WTC11 (cell line): ENCODE measurements at regions not wholly inside any gene's neighbourhood (a gene's known extent, or its start where the extent isn't known, plus 50 kb on each side); places are given as distances from the start of the nearest gene placed in this dataset.
"Not testable (repeated sequence)": the region's sequence is repeated elsewhere in the genome, so short reads cannot be mapped to it uniquely, and the experiment has no call there.

Experiments used
- ATAC-seq: fragments of 200-7000 bp; cut with Tn5 transposase; 2 replicates; pipeline ENCODE4 v1.10.0; 2021; ENCODE audit warnings: mild to moderate bottlenecking, moderate library complexity
- CTCF ChIA-PET: fragments of 300-600 bp; sonication (Branson Sonifier 250); formaldehyde crosslinking; loops from one replicate; lab custom pipeline; 2021; ENCODE audit warnings: antibody characterized with exemption; lab: Charles Lee
- POLR2A ChIA-PET: fragments of 350-600 bp; sonication (Branson Sonifier 250); formaldehyde crosslinking; loops from one replicate; lab custom pipeline; 2021; ENCODE audit warnings: antibody characterized with exemption; lab: Charles Lee
- DNase-seq: peaks from one replicate; pipeline ENCODE4 v3.0.0; 2021; ENCODE audit warnings: low spot score
- H3K27ac Mint-ChIP-seq: 2 replicates; pipeline ENCODE4 v1.8.0; 2021; ENCODE audit warnings: mixed read lengths
- H3K27me3 Mint-ChIP-seq: 2 replicates; pipeline ENCODE4 v1.8.0; 2021; ENCODE audit warnings: low read depth, mild to moderate bottlenecking, moderate library complexity, mixed read lengths
- H3K36me3 Mint-ChIP-seq: 2 replicates; pipeline ENCODE4 v1.8.0; 2021; ENCODE audit warnings: mixed read lengths
- H3K4me1 Mint-ChIP-seq: 2 replicates; pipeline ENCODE4 v1.8.0; 2022; ENCODE audit warnings: mixed read lengths
- H3K4me3 Mint-ChIP-seq: 2 replicates; pipeline ENCODE4 v1.8.0; 2021; ENCODE audit warnings: mild to moderate bottlenecking, moderate library complexity, mixed read lengths
- H3K9me3 Mint-ChIP-seq: 2 replicates; pipeline ENCODE4 v1.8.0; 2021; ENCODE audit warnings: mixed read lengths
- CREB1 ChIP-seq: sonication (generic); formaldehyde crosslinking; IDR thresholded peaks from 2 replicates; pipeline ENCODE4 v1.8.0; 2023; ENCODE audit warnings: mild to moderate bottlenecking, missing genetic modification reagents
- MXD4 ChIP-seq: fragments of 250-450 bp; sonication (Bioruptor Pico); IDR thresholded peaks from 2 replicates; pipeline ENCODE4 v1.8.0; 2021; ENCODE audit warnings: mild to moderate bottlenecking, moderate library complexity, borderline replicate concordance
- NFE2L1 ChIP-seq: sonication (generic); formaldehyde crosslinking; IDR thresholded peaks from 2 replicates; pipeline ENCODE4 v1.8.1; 2023; ENCODE audit warnings: missing genetic modification reagents
- SP1 ChIP-seq: sonication (generic); formaldehyde crosslinking; conservative IDR thresholded peaks from 2 replicates; pipeline ENCODE4 v1.8.1; 2022; ENCODE audit warnings: missing genetic modification reagents
- TCF7 ChIP-seq: sonication (generic); formaldehyde crosslinking; IDR thresholded peaks from 2 replicates; pipeline ENCODE4 v1.8.0; 2022; ENCODE audit warnings: mild to moderate bottlenecking, low read depth, missing genetic modification reagents, moderate library complexity
- TF ChIP-seq, protein P1 (sequence below): sonication (generic); formaldehyde crosslinking; IDR thresholded peaks from 2 replicates; pipeline ENCODE4 v1.8.1; 2022; ENCODE audit warnings: mild to moderate bottlenecking, missing genetic modification reagents, moderate library complexity, borderline replicate concordance
- TF ChIP-seq, protein P2 (sequence below): sonication (generic); formaldehyde crosslinking; IDR thresholded peaks from 2 replicates; pipeline ENCODE4 v1.8.1; 2023; ENCODE audit warnings: mild to moderate bottlenecking, missing genetic modification reagents, moderate library complexity
- TF ChIP-seq, protein P3 (sequence below): sonication (generic); formaldehyde crosslinking; IDR thresholded peaks from 2 replicates; pipeline ENCODE4 v1.8.0; 2023; ENCODE audit warnings: mild to moderate bottlenecking, missing genetic modification reagents
- TF ChIP-seq, protein P4 (sequence below): sonication (generic); formaldehyde crosslinking; IDR thresholded peaks from 2 replicates; pipeline ENCODE4 v1.8.0; 2022; ENCODE audit warnings: mild to moderate bottlenecking, missing genetic modification reagents

DNA sequence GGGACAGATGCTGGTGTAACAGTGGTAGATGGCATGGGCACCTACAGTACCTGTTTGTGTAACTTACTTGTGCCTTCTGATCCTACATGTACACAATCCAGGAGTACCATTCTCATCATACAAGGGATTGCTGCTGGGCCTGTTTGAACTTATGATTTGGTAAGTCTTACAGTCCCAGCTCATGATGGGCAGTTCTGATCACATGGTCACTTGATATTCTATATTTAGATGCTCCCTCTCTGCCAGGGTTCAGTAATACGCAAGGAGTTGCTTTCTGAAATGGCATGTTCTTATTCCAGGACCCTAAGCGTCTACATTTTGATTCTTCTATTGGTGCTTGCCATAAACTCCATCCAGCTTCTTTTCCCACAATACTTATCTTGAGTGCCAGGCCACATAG lies 54.4 kb upstream of the ATP6AP2 start (continued):
- TF ChIP-seq, protein P1, sequence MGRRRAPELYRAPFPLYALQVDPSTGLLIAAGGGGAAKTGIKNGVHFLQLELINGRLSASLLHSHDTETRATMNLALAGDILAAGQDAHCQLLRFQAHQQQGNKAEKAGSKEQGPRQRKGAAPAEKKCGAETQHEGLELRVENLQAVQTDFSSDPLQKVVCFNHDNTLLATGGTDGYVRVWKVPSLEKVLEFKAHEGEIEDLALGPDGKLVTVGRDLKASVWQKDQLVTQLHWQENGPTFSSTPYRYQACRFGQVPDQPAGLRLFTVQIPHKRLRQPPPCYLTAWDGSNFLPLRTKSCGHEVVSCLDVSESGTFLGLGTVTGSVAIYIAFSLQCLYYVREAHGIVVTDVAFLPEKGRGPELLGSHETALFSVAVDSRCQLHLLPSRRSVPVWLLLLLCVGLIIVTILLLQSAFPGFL (CRISPR knock-in tag), result no peak
- TF ChIP-seq, protein P2, sequence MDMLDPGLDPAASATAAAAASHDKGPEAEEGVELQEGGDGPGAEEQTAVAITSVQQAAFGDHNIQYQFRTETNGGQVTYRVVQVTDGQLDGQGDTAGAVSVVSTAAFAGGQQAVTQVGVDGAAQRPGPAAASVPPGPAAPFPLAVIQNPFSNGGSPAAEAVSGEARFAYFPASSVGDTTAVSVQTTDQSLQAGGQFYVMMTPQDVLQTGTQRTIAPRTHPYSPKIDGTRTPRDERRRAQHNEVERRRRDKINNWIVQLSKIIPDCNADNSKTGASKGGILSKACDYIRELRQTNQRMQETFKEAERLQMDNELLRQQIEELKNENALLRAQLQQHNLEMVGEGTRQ, result no peak
- no peak for TF ChIP-seq TCF7 (CRISPR knock-in tag)

DNA sequence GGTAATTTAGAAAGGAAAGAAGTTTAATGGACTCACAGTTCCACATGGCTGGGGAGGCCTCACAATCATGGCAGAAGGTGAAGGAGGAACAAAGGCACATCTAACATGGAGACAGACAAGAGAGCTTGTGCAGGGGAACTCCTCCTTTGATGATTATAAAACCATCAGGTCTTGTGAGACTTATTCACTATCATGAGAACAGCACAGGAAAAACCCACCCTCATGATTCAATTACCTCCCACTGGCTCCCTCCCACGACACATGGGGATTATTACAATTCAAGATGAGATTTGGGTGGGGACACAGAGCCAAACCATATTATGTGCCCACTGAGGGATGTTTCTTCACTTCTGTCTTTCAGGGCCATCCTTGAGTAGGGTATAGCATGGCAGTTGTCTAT lies 54.9 kb upstream of the ATP6AP2 start:
- H3K27ac Mint-ChIP-seq, H3K4me3 Mint-ChIP-seq, H3K27me3 Mint-ChIP-seq, CTCF ChIA-PET, POLR2A ChIA-PET, H3K36me3 Mint-ChIP-seq, H3K9me3 Mint-ChIP-seq, H3K4me1 Mint-ChIP-seq, DNase-seq, ATAC-seq: not testable (repeated sequence)

DNA sequence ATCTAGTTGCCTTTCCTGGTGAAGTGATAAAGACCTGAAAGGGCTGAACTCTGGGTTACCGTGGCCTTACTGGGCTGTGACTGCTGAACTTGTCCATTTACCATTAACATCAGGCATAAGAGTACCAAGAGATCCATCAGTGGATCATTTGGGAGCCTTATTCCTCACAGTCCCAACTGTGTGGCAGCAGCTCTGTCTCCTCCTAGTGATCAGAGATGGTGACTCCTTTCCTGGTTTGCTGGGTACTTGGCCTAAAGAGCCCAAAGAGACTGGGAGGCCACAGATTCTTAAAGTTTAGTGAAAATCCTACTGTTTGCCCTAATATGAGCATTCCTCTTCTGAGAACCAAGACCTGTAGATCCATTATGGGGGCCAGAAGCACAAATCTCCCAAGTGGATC lies 56.3 kb upstream of the ATP6AP2 start:
- Mint-ChIP-seq H3K36me3 (no peaks in the 10 kb centered on the region), H3K9me3 (peaks cover 3% of the 10 kb centered on the region; the same call in 1 of the 2 replicates), H3K27ac (no peak overlapping the region), H3K4me1 (no peaks in the 10 kb centered on the region; the same call in 1 of the 2 replicates), H3K27me3 (no peaks in the 10 kb centered on the region), H3K4me3 (no peak overlapping the region)
- ATAC-seq (no peak), DNase-seq (no peak)
- ChIA-PET POLR2A (no interaction called here), CTCF (no interaction called here)
- TF ChIP-seq MXD4, result no peak
- TF ChIP-seq CREB1 (CRISPR knock-in tag), result no peak

DNA sequence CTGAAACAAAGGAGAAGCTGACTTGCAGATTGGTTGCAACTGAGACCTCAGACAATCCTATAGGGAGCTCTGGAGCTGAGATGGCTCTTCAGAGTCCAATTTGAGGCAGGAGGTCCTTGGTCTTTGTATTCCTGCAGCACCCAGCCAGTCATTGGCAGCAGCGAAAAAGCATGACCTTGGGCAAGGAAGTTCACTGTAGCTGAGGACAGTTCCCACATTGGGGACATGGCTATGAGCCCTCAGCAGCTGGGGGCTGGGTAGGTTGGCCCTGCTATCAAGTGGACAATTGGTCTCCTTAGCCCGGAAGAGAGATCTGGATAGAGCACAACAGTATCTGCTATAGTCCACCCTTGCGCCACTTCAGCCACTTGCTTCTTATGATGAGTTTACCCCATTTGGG lies 56.9 kb upstream of the ATP6AP2 start:
- Mint-ChIP-seq H3K4me1 (no peaks in the 10 kb centered on the region; the same call in 1 of the 2 replicates), H3K36me3 (no peaks in the 10 kb centered on the region), H3K27me3 (no peaks in the 10 kb centered on the region)
- DNase-seq, result no peak
- TF ChIP-seq, protein P3, sequence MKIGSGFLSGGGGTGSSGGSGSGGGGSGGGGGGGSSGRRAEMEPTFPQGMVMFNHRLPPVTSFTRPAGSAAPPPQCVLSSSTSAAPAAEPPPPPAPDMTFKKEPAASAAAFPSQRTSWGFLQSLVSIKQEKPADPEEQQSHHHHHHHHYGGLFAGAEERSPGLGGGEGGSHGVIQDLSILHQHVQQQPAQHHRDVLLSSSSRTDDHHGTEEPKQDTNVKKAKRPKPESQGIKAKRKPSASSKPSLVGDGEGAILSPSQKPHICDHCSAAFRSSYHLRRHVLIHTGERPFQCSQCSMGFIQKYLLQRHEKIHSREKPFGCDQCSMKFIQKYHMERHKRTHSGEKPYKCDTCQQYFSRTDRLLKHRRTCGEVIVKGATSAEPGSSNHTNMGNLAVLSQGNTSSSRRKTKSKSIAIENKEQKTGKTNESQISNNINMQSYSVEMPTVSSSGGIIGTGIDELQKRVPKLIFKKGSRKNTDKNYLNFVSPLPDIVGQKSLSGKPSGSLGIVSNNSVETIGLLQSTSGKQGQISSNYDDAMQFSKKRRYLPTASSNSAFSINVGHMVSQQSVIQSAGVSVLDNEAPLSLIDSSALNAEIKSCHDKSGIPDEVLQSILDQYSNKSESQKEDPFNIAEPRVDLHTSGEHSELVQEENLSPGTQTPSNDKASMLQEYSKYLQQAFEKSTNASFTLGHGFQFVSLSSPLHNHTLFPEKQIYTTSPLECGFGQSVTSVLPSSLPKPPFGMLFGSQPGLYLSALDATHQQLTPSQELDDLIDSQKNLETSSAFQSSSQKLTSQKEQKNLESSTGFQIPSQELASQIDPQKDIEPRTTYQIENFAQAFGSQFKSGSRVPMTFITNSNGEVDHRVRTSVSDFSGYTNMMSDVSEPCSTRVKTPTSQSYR (CRISPR knock-in tag), result no peak
- TF ChIP-seq, protein P4, sequence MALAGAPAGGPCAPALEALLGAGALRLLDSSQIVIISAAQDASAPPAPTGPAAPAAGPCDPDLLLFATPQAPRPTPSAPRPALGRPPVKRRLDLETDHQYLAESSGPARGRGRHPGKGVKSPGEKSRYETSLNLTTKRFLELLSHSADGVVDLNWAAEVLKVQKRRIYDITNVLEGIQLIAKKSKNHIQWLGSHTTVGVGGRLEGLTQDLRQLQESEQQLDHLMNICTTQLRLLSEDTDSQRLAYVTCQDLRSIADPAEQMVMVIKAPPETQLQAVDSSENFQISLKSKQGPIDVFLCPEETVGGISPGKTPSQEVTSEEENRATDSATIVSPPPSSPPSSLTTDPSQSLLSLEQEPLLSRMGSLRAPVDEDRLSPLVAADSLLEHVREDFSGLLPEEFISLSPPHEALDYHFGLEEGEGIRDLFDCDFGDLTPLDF, result no peak
- TF ChIP-seq, protein P1 (CRISPR knock-in tag), result no peak
- TF ChIP-seq SP1 (CRISPR knock-in tag), result no peak
- TF ChIP-seq NFE2L1, result no peak
- TF ChIP-seq, all 79 proteins: peak for 0
- Mint-ChIP-seq H3K9me3 (peaks cover 3% of the 10 kb centered on the region; the same call in 1 of the 2 replicates), H3K27ac (no peak overlapping the region), H3K4me3 (no peak overlapping the region)
- CTCF ChIA-PET, result no interaction called here
- POLR2A ChIA-PET, result interaction anchor here (0.6 kb wide), 1 partner anchor 32 kb away, joined by 3 read pairs; no protein-coding TSS in a partner anchor
- no peak for ATAC-seq
